GM12874 (cell line): ENCODE measurements at regions not wholly inside any gene's neighbourhood (a gene's known extent, or its start where the extent isn't known, plus 50 kb on each side); places are given as distances from the start of the nearest gene placed in this dataset.

Source experiments
- CTCF ChIP-seq: IDR thresholded peaks from 2 replicates; pipeline ENCODE4 v1.5.1; 2011; ENCODE audit warnings: low read depth, mild to moderate bottlenecking, control low read depth, low read length, moderate library complexity; ENCODE audit not compliant: insufficient read depth

GRCh38 chr18:66110607-66111006 is 359.8 kb downstream of the CDH7 start:
- no peak for TF ChIP-seq CTCF

GRCh38 chr18:66109981-66110380 is 359.2 kb downstream of the CDH7 start:
- no peak for TF ChIP-seq CTCF

DNA sequence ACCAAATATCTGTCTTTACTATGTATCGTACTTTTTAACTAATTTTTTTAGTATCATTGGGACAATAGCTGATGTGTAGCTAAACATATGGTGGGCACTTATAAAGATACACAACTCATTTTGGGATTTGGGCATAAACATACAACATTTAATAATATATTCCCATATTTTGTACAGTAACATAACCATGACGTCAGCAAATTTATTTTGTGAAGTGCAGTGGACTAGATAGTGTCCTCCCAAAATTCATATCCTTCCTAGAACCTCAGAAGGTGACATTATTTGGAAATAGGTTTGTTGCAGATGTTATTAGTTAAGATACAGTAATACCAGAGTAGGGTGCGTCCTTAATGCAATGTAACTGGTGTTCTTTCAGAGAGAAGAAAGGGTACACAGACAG is 356.7 kb downstream of the CDH7 start:
- TF ChIP-seq CTCF, result no peak

- no peak for TF ChIP-seq CTCF
Measured at GRCh38 chr18:66105016-66105415, 354.2 kb downstream of the CDH7 start.

GRCh38 chr18:66103550-66103949 is 352.7 kb downstream of the CDH7 start:
- TF ChIP-seq CTCF, result no peak

DNA sequence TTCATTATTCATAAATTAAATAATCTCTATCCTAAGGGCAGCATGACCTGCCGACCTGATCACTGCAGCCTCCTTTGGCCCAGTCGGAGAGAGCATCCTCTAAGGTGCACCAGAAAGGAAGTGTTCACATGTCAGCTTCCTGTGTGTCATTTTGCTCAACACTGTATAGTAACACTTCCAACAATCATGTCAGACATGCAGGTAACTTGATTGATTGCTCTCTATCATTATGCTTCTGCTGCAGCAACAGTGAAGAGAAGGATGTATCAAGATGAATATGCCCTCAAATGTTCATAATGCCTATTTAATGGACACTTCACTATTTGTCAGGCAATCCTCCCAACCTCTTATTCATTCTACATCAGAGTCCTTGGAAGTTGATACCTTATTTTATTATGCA is 332.3 kb downstream of the CDH7 start:
- TF ChIP-seq CTCF, result no peak

- TF ChIP-seq CTCF, result no peak
Measured at GRCh38 chr18:66078925-66079800, 328.4 kb downstream of the CDH7 start.
